Lung microvascular endothelial cell (primary cell): ENCODE measurements at regions not wholly inside any gene's neighbourhood (a gene's known extent, or its start where the extent isn't known, plus 50 kb on each side); places are given as distances from the start of the nearest gene placed in this dataset.

Experiments used
- DNase-seq, 2 donors: peaks; one replicate each; pipeline versions ENCODE4 v3.0.0 to v3.0.0-alpha.2; 2010; ENCODE audit warnings: low read depth in 2 of 2

DNA sequence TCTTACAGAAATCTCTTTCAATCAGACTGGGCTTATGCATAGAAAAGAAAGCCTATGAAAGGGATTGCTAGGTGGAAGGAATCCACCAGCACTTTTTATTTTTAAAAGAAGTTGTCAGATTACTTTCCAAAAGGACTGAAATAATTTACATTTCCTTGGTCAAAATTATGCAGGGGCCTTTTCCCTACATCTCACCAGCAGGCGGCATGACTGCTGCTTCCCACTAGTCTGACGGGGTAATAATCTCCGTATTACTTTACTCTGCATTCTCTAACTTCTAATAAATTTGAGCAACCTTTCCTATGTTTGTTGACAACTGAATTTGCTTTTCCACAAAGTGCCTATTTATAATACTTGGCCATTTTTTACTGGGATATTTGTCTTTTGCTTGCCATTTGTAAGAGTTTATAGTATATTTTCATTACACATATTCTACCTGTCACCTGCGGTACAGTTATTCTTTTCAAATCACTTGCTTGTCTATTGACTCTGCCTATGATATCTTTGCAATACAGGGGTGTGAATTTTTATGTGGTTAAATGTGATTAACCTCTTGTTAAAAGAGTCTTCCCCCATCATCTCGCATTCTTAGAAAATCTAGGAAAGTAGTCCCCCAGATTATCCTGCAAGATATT is 51.9 kb upstream of the USP47 start:
- DNase-seq = peak; percentile 33 to 43

DNA sequence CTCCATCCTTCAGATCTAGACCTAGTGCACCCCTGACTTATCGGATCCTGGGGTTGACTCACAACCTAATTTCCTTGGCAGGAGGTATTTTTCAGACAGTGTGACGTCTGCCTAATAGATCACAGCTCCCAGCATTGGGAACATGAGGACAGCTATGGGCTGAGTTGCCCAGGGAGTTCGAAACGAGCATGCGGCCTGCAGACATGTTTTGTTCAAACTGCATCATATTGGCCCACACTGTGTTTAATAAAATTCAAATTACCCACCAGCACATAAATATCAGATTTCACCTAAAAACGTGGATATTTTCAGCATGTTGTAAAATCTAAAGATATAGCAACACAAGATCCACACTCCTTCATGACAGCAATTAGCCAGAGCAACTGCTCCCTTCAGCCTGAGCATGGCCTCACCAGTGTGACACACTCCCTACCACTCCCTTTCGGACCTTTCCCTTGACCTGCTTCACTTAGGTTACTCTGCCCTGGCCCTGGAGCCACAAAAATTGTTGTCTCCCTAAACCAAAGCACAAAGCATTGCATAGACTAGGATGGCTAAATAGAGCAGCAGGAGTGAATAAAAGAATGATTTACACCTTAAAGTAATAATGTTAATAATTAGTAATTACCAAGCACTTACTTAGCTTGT is 53.6 kb upstream of the USP47 start:
- no peak for DNase-seq

DNA sequence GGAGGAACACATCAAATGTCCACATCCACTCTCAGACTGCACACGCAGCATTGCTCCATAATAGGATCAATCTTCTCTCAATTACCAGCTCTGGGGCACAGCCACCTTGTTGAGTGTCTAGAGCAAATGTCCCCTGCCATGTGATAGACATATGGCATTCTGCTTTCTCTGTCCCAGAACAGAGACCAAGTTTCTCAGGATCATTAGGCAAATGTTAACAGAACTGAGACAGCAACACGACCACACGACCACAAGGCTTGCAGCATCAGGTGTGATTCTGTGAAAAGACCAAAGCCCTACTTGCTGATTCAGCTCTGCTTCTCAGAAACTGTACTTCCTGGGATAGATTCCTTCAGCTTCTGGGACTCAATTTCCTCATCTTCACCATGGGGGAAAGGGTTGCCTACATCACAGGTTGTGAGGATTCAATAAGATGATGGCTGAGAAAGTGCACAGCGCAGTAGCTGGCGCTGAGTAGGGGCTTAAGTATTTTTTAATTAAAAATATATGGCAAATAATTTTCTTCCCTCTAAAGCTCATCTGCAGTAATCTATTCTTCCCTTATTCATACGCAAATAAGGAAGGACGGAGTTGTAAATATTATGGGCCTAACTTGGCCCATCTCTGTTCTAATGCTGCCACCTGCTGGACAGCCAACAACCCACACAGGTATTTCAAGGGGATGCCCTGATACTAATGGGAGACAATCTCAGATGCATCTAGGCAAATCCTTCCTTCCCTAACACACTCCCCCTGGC is 54.3 kb upstream of the USP47 start:
- DNase-seq = peak; percentile 72 to 83

DNA sequence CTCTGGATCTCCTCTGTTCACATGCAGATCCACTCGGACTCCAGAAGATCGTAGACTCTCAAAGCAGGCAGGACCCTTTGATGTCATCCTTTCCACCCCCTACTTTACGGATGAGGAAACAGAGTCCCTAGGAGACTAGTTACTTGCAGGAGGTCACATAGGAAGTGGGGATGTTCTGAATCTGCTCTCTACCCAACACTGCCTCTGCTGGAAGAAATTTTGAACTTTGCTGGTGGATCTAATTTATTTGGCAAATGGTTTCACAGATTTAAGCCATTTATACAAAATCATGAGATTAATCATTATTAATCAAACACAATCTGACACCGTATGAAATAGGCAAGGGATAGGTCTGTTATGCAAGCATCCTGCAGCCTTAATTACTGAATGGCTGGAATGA is 55.0 kb upstream of the USP47 start:
- peak; percentile 33 to 55 for DNase-seq

DNA sequence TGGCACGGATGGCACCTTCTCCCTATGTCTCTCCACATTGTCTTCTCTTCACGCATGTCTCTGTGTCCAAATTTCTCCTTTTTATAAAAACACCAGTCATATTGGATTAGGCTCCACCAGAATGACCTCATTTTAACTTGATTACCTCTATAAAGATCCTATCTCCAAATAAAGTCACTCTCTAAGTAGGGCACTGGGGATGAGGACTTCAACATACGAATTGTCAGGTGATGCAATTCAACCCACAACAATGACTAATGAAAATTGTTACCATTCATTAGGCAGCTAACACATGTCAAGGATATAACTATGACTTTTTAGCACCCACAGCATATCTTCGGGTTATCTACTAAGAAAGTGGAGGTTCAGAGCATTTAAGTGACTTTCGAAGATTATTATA is 55.5 kb upstream of the USP47 start:
- no peak for DNase-seq

DNA sequence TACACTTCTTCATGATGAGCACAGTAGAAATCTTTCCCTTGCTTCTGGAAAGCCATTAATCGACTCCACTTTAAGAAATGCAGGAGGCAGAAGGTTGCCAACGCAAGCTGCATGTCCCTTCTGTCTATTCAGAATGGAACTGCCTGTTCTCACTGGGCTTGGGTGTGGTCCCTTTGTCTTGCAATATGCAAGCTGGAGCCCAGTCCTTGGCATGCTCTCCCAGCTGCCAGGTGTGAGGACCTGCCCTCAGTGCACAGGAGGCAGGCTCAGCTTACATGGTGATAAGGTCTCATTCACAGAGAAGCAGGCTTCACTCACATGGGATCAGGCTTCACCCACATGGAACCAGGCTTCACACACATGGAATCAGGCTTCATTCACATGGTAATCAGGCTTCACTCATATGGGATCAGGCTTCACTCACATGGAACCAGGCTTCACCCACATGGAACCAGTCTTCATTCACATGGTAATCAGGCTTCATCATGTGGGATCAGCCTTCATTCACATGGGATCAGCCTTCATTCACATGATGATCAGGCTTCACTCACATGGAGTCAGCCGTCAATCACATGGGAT is 59.2 kb upstream of the USP47 start:
- DNase-seq = no peak

DNA sequence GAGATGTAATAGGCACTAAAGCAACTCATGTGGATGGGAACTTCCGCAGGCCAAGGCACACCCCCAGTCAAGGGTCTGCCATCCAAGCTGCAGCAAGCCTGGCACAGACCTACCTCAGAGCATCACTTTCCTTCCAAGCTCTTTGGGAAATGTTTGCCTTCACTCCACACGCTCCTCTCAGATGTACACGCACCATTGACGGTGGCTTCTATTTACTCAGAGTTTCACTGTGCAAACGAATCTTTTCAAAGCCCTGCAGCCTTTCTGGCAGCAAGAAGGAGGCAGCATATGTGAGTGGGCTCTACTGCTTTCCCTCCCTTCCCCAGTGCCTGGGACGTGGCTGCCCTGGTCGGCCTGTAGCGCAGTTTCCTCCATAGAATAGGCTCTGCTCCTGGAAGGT is 60.9 kb upstream of the USP47 start:
- DNase-seq = no peak

DNA sequence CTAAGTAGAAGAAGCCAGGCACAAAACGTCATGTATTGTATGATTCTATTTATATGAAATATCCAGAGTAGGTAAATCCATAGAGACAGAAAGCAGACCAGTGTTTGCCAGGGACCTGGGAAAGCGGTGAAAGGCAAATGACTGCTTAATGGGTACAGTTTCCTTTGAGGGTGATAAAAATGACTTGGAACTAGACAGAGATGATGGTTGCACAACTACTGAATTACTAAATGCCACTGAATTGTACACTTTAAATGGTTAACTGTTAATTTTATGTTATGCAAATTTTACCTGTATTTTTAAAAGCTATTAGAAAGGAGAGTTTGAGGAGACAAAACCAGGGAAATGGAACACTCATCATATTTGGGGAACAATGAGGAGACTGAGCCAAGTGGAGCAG is 61.8 kb upstream of the USP47 start:
- DNase-seq = no peak

DNA sequence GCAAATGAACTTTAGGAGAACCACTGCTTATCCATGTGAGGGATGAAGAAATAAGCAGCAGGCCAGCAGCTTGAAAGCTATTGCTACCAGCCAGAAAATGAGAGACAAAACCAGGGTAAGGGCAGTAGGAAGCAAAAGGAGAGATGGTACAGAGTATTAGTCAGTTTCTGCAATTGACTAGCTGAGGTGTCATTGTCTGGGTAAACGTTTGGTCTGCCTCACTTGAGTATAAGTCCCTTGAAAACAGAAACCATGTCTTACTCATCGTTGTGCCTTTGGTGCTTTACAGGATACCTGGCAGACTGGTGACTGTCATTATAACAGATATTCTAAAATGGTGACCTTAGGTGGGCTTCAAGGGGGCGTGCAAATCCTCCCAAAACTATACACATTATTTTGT is 63.9 kb upstream of the USP47 start:
- no peak for DNase-seq

DNA sequence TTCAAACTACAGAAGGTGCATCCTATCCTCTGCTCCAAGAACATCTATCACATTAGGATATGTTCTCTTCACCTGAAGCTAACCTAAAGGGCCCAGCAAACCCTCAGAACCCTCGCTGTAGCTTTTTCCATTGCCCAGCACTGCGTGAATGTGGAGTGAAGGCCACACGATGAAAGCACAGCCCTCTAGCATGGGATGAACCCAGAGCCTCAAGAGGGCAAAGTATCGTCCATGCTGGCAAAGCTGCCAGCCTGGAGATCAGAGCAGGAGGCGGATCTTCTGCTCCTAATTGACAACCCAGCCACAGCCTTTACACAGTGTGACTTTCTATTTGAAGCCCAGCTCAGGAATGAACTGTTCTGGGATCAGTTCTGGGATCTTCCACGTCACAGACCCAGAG is 65.1 kb upstream of the USP47 start:
- DNase-seq = no peak

DNA sequence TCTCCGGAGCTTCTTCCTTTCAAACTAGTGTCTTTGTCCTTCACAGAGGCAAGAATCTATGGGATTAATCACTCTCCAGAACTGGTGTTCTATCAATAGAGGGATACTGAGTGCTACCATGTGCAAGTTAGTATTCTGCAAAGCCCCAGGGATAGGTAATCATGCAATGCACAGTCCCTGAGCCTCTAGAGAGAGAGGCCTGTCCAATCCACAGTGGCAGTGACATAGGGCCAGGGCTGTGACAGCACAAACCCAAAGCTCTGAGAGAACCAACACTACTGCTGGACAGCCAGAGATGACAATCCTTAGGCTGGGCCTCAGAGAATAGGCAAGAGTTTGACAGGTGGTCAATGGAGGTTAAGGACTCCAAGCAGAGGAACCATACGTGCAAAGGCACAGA is 66.8 kb upstream of the USP47 start:
- no peak for DNase-seq

DNA sequence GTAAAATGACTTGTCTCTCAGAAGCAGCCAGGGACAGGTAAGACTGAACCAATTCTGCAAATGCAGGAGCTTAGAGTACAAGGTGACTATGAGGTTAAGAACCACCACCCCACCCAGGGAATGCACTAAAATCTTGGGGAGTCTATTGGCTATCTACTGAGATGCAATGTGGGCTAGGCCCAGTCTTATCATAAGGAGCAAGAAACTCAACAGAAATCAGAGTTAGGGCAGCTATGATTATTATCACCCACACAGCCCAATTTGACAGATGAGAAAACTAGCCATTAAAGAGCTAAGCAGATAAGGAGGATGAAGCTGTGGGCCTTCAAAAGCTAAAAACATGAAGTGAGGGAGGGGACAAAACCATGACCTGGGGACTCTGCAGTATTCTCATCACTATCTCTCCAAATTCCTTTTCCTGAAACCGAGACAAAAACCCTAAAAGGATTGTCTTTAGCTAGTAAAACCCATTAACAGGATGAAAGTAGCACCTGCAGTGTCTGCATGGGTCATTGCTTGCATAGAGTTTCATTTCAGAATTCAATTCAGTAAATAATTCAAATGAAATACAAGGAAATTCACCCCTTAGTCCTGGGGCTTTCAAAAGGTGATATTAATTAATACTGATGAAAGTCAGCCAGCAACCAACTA is 68.8 kb upstream of the USP47 start:
- DNase-seq = no peak

DNA sequence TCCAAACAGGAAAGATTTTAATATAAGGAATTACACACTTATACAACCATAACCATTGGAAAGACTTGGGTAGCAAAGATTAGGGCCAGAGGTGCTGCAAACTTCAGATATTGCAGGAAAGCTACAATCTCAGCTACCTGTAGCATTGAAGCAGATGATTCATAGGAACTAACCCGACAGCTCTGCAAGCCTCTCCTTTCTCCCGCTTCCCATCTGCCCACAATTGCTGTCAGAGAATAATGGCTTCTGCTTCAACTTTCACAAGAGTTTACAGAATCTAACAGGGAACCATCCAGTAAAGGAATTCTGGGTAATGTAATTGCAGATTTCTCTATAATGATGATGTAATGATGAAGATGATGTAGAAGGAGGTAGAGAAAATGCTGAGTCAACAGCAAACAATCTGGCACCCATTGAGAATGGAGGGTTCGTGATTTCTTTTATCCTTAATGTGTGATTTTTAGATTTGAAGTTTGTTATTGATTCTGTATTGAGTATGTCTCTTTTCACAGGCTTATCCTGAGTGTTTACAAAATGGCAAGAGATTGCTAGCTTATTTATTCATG is 70.8 kb upstream of the USP47 start:
- no peak for DNase-seq

DNA sequence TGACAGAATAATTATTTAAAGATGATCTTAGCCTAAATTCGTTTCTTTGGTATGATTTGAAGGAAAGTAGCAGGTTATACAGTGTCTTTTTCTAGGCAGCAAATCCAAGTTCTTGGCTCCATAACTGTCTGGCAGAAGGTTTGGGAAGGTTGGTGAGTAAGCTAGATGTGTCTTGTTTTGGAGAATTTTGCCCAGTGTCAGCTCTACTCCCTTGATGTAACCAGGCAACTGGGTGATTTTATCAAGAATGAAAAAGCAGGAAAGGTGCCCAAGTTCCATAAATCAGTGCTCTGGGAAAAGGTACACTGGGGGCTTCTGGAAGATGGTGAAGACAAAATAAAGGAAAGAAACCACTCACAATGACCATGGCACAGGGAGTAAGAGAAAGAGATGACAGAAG is 71.5 kb upstream of the USP47 start:
- no peak for DNase-seq

DNA sequence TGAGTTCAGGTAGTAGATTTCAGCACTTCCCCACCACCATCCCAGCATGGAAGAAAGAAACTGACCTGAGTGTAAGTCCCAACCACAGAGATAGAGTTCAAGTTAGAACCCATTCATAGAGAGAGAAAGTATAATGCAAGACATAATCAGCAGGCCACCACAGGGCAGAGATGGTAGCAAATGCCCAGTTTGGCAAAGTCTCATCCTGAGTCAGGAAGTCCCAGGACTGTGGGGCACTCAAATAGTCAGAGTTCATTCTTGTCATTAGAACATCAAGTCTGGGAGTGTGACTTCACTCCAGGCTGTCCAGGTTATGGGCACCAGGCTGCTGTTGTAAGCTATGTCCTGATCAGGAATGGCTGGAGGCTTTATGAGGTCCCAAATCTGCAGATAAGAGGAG is 72.0 kb upstream of the USP47 start:
- DNase-seq = no peak

DNA sequence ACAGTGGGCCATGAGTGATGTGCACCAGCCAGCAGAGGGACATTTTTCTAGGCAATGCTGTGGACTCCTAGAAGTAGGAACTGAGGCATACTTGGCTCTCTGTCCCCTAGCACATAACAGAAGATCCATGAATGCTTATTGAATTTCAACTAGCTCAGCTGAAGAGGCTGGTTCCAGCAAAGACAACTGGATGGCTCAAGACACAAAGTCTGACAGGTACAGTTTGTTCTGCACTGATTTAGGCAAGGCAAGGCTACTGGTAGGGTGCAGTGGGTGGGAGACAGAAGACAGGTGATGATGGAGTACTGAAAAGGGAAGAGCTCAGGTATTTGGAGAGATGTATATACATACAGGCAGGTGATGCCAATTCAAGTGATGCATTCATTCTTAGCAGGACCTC is 72.4 kb upstream of the USP47 start:
- DNase-seq = no peak

DNA sequence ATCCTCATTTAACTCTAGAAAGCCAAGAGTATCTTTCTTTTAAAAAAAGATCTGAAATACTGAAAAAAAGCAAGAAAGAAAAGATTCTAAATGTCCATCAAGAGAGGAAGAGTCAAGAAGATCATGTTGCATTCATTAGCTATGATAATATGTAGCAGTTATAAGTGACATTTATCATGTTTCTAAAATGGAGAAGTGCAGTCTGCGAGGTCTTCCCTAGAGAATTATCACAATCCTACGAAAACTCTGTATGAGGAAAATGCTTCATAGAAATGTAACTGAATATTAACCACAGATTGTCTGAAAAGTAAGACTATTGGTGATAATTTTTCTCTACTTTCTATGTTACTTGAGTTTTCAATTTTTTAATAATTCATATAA is 77.4 kb upstream of the USP47 start:
- no peak for DNase-seq

DNA sequence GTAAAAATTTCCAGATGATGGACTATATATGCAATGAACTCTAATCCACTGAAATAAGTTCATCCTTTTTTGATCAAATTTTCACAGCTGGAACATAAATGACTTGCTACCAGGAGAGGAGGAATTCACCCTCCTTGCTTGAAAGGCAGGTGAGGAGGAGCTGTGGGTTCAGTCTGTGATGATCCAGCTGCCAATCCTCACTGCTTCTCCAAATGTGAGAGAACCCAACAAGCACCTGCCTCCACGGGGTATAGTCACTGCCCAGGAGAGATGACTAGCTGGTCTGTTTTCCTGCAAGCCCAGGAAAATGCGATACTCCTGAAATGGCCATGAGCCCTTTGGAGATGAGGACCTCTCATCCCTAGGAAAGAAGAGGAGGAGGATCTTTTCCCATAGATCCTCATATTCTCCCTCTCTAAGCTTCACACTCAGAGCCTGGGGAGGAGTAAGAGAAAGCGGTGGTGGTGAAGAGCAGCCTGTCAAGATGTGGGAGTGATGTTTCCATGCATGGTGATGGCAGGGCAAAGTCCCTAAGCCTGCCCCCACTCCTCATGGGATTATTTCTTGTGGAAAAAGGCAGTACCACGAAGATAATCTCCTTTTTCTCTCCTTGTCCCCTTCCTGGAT is 77.9 kb upstream of the USP47 start:
- no peak for DNase-seq

DNA sequence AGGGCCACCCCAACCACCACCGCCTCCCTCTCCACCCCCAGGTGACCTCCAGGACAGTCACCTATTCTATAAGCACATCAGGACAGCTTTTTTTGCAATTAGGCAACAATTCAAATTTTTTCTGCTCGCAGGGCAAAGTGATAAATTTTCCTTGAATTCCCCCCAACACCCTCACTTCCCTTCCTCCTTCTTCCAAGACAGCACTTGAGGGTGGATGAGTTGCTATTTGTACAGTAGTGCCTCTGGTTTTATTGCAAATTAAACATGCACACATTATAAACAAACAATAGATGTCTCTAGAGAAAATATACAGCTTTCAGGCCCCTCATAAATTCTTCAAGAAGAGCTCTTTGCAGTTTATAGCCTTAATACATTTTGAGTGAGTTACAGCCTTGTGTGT is 80.9 kb upstream of the USP47 start:
- no peak for DNase-seq

DNA sequence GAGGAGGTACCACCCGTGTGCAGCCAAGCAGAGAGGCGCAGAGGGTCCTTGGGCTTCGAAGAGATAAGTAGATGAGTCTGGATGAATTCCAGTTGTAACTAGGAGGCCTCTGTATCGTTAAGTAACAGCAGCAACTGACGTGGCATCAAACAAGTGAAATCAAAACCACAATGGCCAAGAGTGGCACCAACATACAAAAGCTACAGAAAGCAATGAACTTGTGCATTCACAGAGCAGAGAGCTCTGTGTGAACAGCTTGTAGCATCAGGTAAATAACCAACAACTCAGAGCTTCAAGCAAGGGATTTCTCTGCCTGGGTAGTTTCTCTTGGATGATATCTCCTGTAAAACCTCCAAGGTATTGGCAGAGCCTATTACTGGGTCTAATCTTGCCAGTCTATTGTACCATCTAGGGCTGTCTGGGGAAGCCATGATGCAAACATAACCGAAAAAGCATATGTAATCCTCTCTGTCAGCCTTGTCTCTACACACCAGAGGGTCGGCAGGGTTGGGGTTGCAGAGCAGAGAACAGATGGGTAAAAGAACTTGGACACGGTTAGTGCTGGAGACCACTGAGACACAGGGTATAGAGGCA is 83.1 kb upstream of the USP47 start:
- DNase-seq = no peak

DNA sequence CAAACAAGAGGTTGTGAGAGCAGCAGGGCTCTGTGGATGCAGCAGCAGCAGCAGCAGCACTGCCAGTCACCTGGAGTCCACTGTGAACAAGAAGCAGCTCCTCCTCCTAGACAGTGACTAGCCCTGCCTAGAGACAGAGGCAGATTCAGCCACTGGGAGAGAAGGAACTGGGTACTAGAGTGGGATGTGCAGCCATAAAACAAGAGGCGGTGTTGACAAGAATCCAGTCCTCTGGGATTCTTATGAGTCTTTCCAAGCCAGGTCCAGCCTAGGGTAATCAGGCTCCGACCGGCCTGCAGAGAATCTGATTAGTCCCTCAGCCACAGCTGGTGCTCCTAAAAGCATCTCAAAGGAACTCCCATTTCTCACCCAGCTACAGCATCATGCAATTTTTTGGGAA is 83.9 kb upstream of the USP47 start:
- no peak for DNase-seq
